ENCODE measurements at regions not wholly inside any gene's neighbourhood (a gene's known extent, or its start where the extent isn't known, plus 50 kb on each side); places are given as distances from the start of the nearest gene placed in this dataset.
"Not testable (repeated sequence)": the region's sequence is repeated elsewhere in the genome, so short reads cannot be mapped to it uniquely, and the experiment has no call there.

DNA sequence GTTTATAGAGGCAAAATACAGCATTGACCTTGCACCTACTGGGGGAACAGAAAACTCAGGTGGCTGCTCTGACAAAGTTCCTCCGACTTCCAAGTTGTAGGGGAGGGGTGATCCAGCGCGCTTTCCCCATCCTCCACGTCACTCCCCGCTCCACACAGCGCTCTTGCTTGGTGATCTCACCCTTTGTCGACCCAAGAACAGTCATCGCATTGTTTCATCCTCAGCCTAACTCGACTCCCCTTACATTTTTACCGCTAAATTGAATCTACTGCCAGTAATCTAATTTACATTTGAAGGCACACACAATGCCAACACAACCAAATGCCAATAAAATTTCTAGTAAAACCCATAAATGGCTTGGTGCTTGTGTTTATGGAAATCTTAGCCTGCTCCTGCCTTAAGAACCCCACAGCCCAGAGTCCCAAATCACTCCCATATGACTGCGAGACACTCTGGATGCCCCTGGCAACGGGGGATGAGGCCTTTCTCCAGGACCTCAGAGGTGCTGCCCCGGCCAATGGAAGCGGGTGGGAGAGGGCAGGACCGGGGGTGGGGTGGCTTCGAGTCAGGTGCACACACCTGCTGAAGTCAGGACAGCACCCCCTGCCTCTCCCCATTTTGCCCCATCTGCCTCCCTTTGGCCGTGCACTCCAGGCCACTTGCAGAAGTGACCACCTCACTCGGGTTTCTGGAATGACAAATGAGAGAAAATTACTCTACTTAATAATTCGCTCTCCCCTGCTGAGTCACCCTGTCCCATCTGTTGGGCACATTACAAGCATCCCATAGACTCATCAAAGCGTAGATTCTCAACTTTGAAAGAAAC, 98.2 kb upstream of the GSC start:
- no peak for DNase-seq (ENCODE audit: low read depth, low spot score)

GRCh38 chr14:94867209-94867608, 97.3 kb upstream of the GSC start:
- H3K4me3 ChIP-seq (ENCODE audit: low read length) = no peak overlapping the region
- DNase-seq (ENCODE audit: low read depth, low spot score) = no peak

More for the DNA sequence above, 98.2 kb upstream of the GSC start:
- H3K4me3 ChIP-seq (ENCODE audit: low read length) = no peak overlapping the region

DNA sequence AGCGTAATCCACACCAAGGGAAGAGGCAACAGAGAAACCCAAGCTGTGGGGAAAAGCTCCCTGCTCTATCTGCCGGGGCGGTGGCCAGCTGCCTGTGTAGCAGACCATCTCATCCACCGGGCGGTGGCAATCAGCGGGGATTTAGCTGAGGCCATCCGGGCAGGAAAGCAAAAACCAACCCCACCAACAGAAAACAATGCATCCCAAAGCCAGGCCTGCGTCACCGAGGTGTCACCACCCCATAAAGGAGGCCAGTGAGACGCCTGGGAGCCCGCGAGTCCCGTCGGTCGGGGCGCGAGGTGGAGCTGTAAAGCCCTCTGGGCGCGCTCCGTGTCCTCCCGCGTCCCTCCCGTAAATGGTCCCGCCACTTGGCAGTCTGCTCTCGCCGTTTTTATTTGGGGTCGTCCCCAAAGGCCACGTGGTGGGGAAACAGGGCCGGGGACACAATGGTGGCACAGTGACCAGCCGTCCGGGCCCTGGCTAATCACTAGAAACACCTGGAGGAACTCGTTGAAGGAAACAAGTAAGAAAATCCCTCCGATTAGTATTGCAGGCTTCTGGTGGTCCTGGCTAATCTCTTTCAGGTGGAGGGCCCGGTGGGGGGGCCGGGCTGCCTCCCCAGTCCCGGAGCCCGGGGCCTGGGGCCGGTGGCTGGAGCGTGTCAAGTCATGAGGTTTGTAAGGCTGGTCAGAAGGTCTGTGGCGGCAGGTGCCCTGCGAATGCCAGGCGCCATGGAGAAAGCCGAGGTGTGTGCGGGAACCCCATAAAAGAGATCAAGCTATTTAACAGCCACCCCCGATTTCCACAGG, 94.7 kb upstream of the GSC start:
- DNase-seq (ENCODE audit: low read depth, low spot score) = no peak
- H3K4me3 ChIP-seq (ENCODE audit: low read length) = no peak overlapping the region

- no peak for DNase-seq (ENCODE audit: low read depth, low spot score)
- no peak overlapping the region for H3K4me3 ChIP-seq (ENCODE audit: low read length)
Observed at GRCh38 chr14:94863366-94863765, 93.5 kb upstream of the GSC start.

GRCh38 chr14:94857950-94858349, 88.0 kb upstream of the GSC start:
- no peak for DNase-seq (ENCODE audit: low read depth, low spot score)
- no peak overlapping the region for H3K4me3 ChIP-seq (ENCODE audit: low read length)

GRCh38 chr14:94853920-94854319, 84.0 kb upstream of the GSC start:
- H3K4me3 ChIP-seq (ENCODE audit: low read length) = no peak overlapping the region
- no peak for DNase-seq (ENCODE audit: low read depth, low spot score)

- no peak for DNase-seq (ENCODE audit: low read depth, low spot score)
- H3K4me3 ChIP-seq (ENCODE audit: low read length) = no peak overlapping the region
Observed at GRCh38 chr14:94850309-94851211, 80.6 kb upstream of the GSC start.

GRCh38 chr14:94844593-94845152, 74.8 kb upstream of the GSC start:
- no peak for DNase-seq (ENCODE audit: low read depth, low spot score)
- H3K4me3 ChIP-seq (ENCODE audit: low read length) = no peak overlapping the region

- no peak overlapping the region for H3K4me3 ChIP-seq (ENCODE audit: low read length)
- DNase-seq (ENCODE audit: low read depth, low spot score) = no peak
Observed at GRCh38 chr14:94840467-94840866, 70.6 kb upstream of the GSC start.

DNA sequence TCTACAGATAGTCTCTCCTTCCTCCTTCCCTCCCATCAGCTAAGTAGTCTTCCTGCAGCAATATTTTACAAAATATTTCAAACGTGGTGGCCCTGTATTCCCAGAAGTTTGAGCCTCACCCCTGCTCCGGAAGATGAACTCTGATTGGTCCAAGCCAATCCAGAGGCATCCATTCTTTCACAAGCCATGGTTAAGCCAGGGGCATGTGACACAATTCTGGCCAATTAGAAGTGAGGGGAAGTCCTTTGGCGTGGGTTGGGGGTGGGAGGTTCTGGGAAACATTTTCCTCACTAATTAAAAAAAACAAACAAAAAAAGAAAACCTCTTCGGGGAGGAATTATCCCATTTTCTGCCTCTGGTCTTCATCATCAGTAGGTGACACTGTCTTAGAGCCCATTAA, 69.4 kb upstream of the GSC start:
- no peak overlapping the region for H3K4me3 ChIP-seq (ENCODE audit: low read length)
- no peak for DNase-seq (ENCODE audit: low read depth, low spot score)

- H3K4me3 ChIP-seq (ENCODE audit: low read length) = no peak overlapping the region
- no peak for DNase-seq (ENCODE audit: low read depth, low spot score)
Observed at GRCh38 chr14:94836849-94837248, 66.9 kb upstream of the GSC start.

GRCh38 chr14:94833633-94834032, 63.7 kb upstream of the GSC start:
- no peak for DNase-seq (ENCODE audit: low read depth, low spot score)
- no peak overlapping the region for H3K4me3 ChIP-seq (ENCODE audit: low read length)

DNA sequence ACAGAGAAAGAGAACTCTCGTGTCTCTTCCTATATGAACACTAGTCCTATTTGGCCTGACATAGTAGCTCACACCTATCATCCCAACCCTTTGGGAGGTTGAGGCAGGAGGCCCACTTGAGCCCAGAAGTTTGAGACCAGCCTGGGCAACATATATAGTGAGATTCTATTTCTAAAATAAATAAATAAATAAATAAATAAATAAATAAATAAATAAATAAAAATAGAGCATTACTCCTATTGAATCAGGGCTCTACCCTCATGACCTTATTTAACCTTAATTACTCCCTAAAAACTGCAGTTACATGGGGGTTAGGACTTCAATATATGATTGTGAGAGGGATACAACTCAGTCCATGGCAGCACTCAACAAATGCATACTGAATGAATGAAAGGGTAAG, 61.2 kb upstream of the GSC start:
- no peak for DNase-seq (ENCODE audit: low read depth, low spot score)
- H3K4me3 ChIP-seq (ENCODE audit: low read length) = no peak overlapping the region

DNA sequence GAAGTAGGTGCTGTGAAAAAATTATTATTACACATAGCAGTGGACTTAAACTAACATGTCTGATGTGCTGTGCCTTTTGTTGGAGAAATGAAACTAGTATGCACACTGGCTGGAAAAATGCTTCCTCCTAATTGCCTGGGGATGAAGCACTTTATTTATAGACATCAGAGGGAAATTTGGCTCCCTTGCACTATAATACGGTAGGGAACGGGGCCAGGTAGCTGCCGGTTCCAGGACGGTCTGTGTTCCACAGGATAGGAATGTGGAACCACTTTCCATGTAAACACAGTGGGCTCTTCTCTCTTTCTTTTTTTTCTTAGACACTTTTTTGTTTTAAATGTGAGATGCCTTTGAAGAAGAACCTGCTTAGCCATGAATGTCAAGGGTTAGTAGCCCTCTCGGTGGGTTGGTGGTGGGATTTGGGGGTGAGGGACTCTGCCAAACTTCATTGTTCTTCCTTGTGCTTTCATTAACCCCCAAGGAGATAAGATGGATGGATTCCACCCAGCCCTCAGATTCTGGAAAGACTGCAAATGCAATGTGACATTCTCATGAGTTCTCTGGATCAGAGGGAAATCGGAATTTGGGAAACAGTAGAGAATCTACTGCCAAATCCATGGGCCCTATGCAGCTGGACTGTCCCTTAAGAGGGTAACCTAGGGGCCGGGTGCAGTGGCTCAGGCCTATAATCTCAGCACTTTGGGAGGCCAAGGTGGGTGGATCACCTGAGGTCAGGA, 58.0 kb upstream of the GSC start:
- no peak for DNase-seq (ENCODE audit: low read depth, low spot score)

GRCh38 chr14:94826774-94827173, 56.9 kb upstream of the GSC start:
- no peak for DNase-seq (ENCODE audit: low read depth, low spot score)

More for the DNA sequence above, 58.0 kb upstream of the GSC start:
- no peak overlapping the region for H3K4me3 ChIP-seq (ENCODE audit: low read length)

GRCh38 chr14:94823556-94824341, 53.8 kb upstream of the GSC start:
- DNase-seq (ENCODE audit: low read depth, low spot score) = peak; percentile 55
- no peak overlapping the region for H3K4me3 ChIP-seq (ENCODE audit: low read length)

More at GRCh38 chr14:94826774-94827173, 56.9 kb upstream of the GSC start:
- no peak overlapping the region for H3K4me3 ChIP-seq (ENCODE audit: low read length)

DNA sequence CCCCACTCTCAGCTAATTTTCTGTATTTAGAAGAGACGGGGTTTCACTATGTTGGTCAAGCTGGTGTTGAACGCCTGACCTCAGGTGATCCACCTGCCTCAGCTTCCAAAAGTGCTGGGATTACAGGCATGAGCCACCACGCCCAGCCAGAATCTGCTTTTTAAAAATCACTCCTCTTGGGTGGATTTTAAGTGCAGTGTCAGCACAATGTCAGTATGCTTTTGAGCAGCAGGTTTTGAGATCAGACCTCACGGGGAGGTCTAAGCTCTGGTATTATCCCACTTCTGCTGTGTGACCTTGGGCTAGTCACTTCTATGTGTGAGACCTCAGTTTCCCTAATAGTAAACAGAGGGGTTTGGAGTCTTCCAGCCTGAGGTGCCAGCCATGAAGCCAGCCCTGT, 51.8 kb upstream of the GSC start:
- DNase-seq (ENCODE audit: low read depth, low spot score) = no peak
- no peak overlapping the region for H3K4me3 ChIP-seq (ENCODE audit: low read length)

GRCh38 chr14:94820932-94821331, 51.0 kb upstream of the GSC start:
- H3K4me3 ChIP-seq (ENCODE audit: low read length); DNase-seq (ENCODE audit: low read depth, low spot score): not testable (repeated sequence)
